GM12875 (cell line): ENCODE measurements at regions not wholly inside any gene's neighbourhood (a gene's known extent, or its start where the extent isn't known, plus 50 kb on each side); places are given as distances from the start of the nearest gene placed in this dataset.

Experiments
- H3K4me3 ChIP-seq: one replicate; pipeline ENCODE4 v1.5.1; 2011; ENCODE audit warnings: low read depth, low read length, control low read depth
- CTCF ChIP-seq: IDR thresholded peaks from 2 replicates; pipeline ENCODE4 v1.5.1; 2011; ENCODE audit warnings: low read depth, mild to moderate bottlenecking, control low read depth, inconsistent platforms, low read length, moderate library complexity, borderline replicate concordance; ENCODE audit not compliant: insufficient read depth

DNA sequence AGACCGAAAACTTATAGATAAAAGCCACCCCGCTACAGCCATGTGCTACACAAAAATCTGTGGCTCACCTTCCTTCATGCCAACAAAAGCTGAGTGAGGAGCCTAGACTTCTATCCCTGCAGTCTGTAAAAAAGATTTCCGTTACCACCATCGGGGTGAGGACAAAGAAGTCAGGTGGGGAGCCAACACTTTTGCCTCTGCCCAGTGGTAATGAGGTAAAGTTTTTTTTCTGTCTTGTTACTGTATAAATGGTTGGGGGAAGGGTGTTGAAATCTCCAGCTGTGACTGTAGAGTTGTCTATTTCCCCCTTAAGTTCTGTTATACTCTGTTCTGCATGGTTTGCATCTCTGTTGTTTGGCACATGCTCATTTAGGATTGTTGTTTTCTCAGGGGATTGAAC, 707.8 kb downstream of the FLRT2 start:
- no peak overlapping the region for H3K4me3 ChIP-seq
- TF ChIP-seq CTCF = no peak

DNA sequence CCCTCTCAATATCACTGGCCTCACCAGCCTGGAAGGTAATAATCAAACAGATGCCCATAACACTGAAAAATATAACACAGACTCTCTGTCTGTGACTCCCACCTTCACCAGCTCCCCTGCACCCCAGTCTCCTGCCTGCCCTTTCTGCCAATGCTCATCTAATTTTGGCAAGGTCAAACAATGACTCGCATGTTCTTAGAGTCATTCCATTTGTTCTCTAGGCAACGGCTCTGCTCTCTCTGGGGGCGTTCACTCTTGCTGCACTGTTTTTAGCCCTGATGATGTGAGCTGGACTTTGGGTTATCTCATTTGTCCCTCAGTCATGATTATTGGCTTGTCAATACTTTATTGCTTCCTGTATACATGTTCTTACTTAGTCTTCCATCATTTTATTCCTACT, 691.8 kb downstream of the FLRT2 start:
- TF ChIP-seq CTCF = no peak
- H3K4me3 ChIP-seq = no peak overlapping the region

DNA sequence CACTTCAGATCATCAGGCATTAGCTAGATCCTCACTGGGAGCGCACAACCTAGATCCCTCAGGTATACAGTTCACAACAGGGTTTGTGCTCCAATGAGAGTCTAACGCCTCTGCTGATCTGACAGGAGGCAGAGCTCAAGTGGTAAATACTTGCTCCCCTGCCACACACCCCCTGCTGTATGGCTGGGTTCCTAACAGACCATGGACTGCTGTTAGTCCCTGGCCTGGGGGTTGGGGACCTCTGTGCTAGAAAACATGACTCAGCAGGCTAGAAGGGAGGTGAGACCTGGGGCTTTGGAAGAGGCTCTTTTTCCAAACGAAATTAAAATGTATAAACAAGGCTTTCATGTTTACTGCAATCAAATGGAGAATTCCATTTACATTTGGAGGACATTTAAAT, 691.1 kb downstream of the FLRT2 start:
- no peak for TF ChIP-seq CTCF
- H3K4me3 ChIP-seq = no peak overlapping the region

GRCh38 chr14:86217523-86217922, 687.6 kb downstream of the FLRT2 start:
- TF ChIP-seq CTCF = no peak
- H3K4me3 ChIP-seq = no peak overlapping the region

GRCh38 chr14:86203843-86204242, 673.9 kb downstream of the FLRT2 start:
- no peak for TF ChIP-seq CTCF

GRCh38 chr14:86196471-86196870, 666.5 kb downstream of the FLRT2 start:
- no peak overlapping the region for H3K4me3 ChIP-seq
- TF ChIP-seq CTCF = no peak

More at GRCh38 chr14:86203843-86204242, 673.9 kb downstream of the FLRT2 start:
- H3K4me3 ChIP-seq = no peak overlapping the region

DNA sequence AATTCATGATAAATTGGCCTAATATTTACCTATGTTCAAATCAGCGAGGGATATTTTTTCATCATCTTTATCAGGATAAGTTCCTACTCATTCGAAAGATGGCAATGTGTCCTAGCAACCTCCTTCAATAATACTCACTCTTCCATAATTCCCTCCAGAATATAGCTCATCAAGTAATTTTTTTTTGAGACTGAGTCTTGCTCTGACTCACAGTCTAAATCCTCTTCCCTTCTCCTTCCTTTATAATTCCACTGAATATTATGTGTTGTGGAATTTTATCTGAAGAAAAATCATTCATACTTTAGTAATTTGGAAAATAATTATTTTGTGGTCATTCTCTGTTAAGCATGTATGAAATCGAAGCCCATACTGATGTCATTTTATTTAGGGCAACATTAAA, 663.8 kb downstream of the FLRT2 start:
- H3K4me3 ChIP-seq = no peak overlapping the region
- TF ChIP-seq CTCF = no peak
